Lower leg skin (tissue), 3 donors: ENCODE measurements at regions not wholly inside any gene's neighbourhood (a gene's known extent, or its start where the extent isn't known, plus 50 kb on each side); places are given as distances from the start of the nearest gene placed in this dataset.

ENCODE experiments used
- CTCF ChIP-seq, 3 donors: fragments of 450-650 bp; IDR thresholded peaks; one replicate each; pipeline ENCODE4 v1.5.1; 2016; ENCODE audit warnings: antibody characterized with exemption in 3 of 3, mild to moderate bottlenecking in 3 of 3, moderate library complexity in 2 of 3
- POLR2A ChIP-seq, 2 donors: fragments of 450-650 bp; IDR thresholded peaks; one replicate each; pipeline ENCODE4 v1.6.1; 2016 to 2017; ENCODE audit warnings: antibody characterized with exemption in 2 of 2, mild to moderate bottlenecking in 1 of 2, moderate library complexity in 1 of 2

DNA sequence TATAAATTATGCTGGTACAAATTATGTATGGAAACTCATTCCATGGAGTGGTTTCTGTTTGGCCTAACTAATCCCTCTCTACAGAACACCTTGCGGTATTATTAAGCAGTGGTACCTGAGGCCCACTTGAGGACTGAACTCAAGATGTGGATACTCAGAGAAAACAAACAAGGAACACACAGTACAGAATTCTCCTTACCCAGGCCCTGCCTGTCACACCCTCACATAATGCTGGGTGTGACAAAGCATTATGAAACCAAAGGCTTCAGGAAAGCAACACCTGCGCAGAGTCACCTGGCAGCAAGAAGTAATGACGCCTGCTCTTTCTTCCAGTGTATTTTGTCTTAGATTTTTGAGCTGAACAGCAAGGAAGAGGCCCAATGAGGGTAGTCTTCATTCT lies 264.7 kb downstream of the PAX3 start:
- TF ChIP-seq CTCF (IDR thresholded peaks at IDR 0.05): no peak
- no peak for TF ChIP-seq POLR2A (IDR thresholded peaks at IDR 0.05)
